ENCODE measurements at regions not wholly inside any gene's neighbourhood (a gene's known extent, or its start where the extent isn't known, plus 50 kb on each side); places are given as distances from the start of the nearest gene placed in this dataset.
"Not testable (repeated sequence)": the region's sequence is repeated elsewhere in the genome, so short reads cannot be mapped to it uniquely, and the experiment has no call there.

GRCh38 chr18:38642711-38643110 lies 1077.1 kb upstream of the CELF4 start:
- no peaks in the 10 kb centered on the region for H3K27me3 ChIP-seq (ENCODE audit: control insufficient read depth, insufficient read depth, low read length, poor library complexity, severe bottlenecking)
- no peak overlapping the region for H3K9ac ChIP-seq (ENCODE audit: extremely low read depth, low read length, poor library complexity, severe bottlenecking)
- no peak overlapping the region for H3K4me3 Mint-ChIP-seq
- no peaks in the 10 kb centered on the region for H3K36me3 ChIP-seq (ENCODE audit: control insufficient read depth, insufficient read depth, low read length)
- DNase-seq = no peak
- TF ChIP-seq, protein P1, sequence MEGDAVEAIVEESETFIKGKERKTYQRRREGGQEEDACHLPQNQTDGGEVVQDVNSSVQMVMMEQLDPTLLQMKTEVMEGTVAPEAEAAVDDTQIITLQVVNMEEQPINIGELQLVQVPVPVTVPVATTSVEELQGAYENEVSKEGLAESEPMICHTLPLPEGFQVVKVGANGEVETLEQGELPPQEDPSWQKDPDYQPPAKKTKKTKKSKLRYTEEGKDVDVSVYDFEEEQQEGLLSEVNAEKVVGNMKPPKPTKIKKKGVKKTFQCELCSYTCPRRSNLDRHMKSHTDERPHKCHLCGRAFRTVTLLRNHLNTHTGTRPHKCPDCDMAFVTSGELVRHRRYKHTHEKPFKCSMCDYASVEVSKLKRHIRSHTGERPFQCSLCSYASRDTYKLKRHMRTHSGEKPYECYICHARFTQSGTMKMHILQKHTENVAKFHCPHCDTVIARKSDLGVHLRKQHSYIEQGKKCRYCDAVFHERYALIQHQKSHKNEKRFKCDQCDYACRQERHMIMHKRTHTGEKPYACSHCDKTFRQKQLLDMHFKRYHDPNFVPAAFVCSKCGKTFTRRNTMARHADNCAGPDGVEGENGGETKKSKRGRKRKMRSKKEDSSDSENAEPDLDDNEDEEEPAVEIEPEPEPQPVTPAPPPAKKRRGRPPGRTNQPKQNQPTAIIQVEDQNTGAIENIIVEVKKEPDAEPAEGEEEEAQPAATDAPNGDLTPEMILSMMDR (conservative IDR thresholded peaks at IDR 0.05) = no peak
- no peaks in the 10 kb centered on the region for H3K4me1 ChIP-seq (ENCODE audit: control insufficient read depth, insufficient read depth, low read length)
- H3K27me3 Mint-ChIP-seq (ENCODE audit: insufficient read depth) = no peaks in the 10 kb centered on the region
- H3K27ac ChIP-seq (ENCODE audit: low read depth, low read length) = no peak overlapping the region
- 92 to 100% methylated on average over 2 to 3 of the region's 3 CpGs for WGBS, 2 experiments (ENCODE audit: insufficient coverage in 1 of 2, insufficient read length in 1 of 2)
- no peak overlapping the region for H3K27ac Mint-ChIP-seq
- no peak overlapping the region for H3K4me3 ChIP-seq (ENCODE audit: low read length)
- peaks cover 29% of the 10 kb centered on the region for H3K9me3 Mint-ChIP-seq
- no peaks in the 10 kb centered on the region for H3K36me3 Mint-ChIP-seq (ENCODE audit: low read depth)
- no peaks in the 10 kb centered on the region for H3K4me1 Mint-ChIP-seq
- peaks cover 19% of the 10 kb centered on the region for H3K9me3 ChIP-seq (ENCODE audit: control insufficient read depth, low read length)

DNA sequence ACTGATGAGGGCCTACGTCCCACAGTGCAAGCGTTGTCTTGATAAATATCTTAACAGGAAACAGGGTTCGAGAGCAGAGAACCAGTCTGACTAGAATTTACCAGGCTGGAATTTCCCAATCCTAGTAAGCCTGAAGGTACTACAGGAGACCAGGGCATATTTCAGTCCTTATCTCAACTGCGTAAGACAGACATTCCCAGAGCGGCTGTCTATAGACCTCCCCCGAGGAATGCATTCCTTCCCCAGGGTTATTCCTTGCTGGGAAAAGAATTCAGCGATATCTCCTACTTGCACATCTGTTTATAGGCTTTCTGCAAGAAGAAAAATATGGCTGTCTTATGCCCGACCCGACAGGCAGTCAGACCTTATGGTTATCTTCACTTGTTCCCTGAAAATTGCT lies 1074.1 kb upstream of the CELF4 start:
- H3K36me3 Mint-ChIP-seq (ENCODE audit: low read depth) = not testable (repeated sequence)
- WGBS, 2 experiments (ENCODE audit: insufficient coverage in 1 of 2, insufficient read length in 1 of 2) = 81 to 92% methylated on average over 5 to 9 of the region's 9 CpGs

DNA sequence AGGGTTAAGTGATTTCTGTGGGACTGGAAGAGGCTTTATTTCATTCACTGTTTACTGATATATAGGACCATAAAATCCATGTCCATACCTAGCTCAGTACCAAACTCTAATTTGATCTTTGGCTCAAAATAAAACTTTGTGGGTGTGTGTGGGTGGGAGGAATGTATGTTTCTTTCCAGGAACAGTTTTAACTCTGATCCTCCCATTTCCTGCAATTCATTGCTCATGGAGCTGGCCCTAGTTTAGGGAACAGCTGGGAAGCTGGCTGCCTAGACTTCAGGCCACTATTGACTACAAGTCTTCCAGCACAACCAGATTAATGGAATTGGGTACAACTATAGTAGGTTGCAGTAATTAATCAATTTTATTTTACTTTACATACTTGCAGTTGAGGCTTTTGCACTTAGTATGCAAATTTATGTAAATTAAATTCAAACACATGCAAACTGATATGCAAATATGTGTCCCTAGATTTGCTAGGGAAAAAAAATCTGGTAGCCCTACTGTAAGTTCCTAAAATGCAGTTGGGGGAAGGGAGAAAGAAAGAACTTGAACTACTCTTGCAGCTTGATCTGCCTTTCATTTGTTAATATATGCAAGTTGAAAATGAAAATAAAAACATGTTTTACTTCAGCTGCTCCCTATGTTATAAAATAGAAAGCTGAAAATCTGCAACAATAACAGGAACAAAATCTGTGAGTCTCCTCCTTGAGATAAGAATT lies 1070.3 kb upstream of the CELF4 start:
- Histone ChIP-seq H3K36me3 (ENCODE audit: control insufficient read depth, insufficient read depth, low read length) (no peaks in the 10 kb centered on the region), H3K9me3 (ENCODE audit: control insufficient read depth, low read length) (peaks cover 19% of the 10 kb centered on the region), H3K27me3 (ENCODE audit: control insufficient read depth, insufficient read depth, low read length, poor library complexity, severe bottlenecking) (no peaks in the 10 kb centered on the region), H3K9ac (ENCODE audit: extremely low read depth, low read length, poor library complexity, severe bottlenecking) (no peak overlapping the region), H3K4me1 (ENCODE audit: control insufficient read depth, insufficient read depth, low read length) (no peaks in the 10 kb centered on the region), H3K4me3 (ENCODE audit: low read length) (no peak overlapping the region), H3K27ac (ENCODE audit: low read depth, low read length) (no peak overlapping the region)
- Mint-ChIP-seq H3K4me3 (no peak overlapping the region), H3K4me1 (no peaks in the 10 kb centered on the region), H3K27me3 (ENCODE audit: insufficient read depth) (no peaks in the 10 kb centered on the region), H3K27ac (no peak overlapping the region), H3K9me3 (peaks cover 29% of the 10 kb centered on the region), H3K36me3 (ENCODE audit: low read depth) (no peaks in the 10 kb centered on the region)
- DNase-seq = no peak
- TF ChIP-seq, protein P1 (conservative IDR thresholded peaks at IDR 0.05) = no peak

More for the DNA sequence above, 1074.1 kb upstream of the CELF4 start:
- H3K36me3 ChIP-seq (ENCODE audit: control insufficient read depth, insufficient read depth, low read length); H3K9ac ChIP-seq (ENCODE audit: extremely low read depth, low read length, poor library complexity, severe bottlenecking); H3K4me1 ChIP-seq (ENCODE audit: control insufficient read depth, insufficient read depth, low read length); H3K4me3 ChIP-seq (ENCODE audit: low read length); H3K27me3 ChIP-seq (ENCODE audit: control insufficient read depth, insufficient read depth, low read length, poor library complexity, severe bottlenecking); H3K4me1 Mint-ChIP-seq; H3K27ac ChIP-seq (ENCODE audit: low read depth, low read length); H3K4me3 Mint-ChIP-seq; H3K27me3 Mint-ChIP-seq (ENCODE audit: insufficient read depth); H3K27ac Mint-ChIP-seq: not testable (repeated sequence)
- peak; percentile 52 for DNase-seq
- peaks cover 19% of the 10 kb centered on the region for H3K9me3 ChIP-seq (ENCODE audit: control insufficient read depth, low read length)
- H3K9me3 Mint-ChIP-seq = peaks cover 29% of the 10 kb centered on the region

GRCh38 chr18:38634117-38634516 lies 1068.5 kb upstream of the CELF4 start:
- H3K4me1 Mint-ChIP-seq = no peaks in the 10 kb centered on the region
- Histone ChIP-seq H3K9me3 (ENCODE audit: control insufficient read depth, low read length) (peaks cover 11% of the 10 kb centered on the region), H3K4me1 (ENCODE audit: control insufficient read depth, insufficient read depth, low read length) (no peaks in the 10 kb centered on the region), H3K4me3 (ENCODE audit: low read length) (no peak overlapping the region), H3K36me3 (ENCODE audit: control insufficient read depth, insufficient read depth, low read length) (no peaks in the 10 kb centered on the region), H3K27me3 (ENCODE audit: control insufficient read depth, insufficient read depth, low read length, poor library complexity, severe bottlenecking) (no peaks in the 10 kb centered on the region), H3K9ac (ENCODE audit: extremely low read depth, low read length, poor library complexity, severe bottlenecking) (no peak overlapping the region), H3K27ac (ENCODE audit: low read depth, low read length) (no peak overlapping the region)
- no peak overlapping the region for H3K27ac Mint-ChIP-seq
- WGBS, 2 experiments (ENCODE audit: insufficient coverage in 1 of 2, insufficient read length in 1 of 2) = 92 to 94% methylated on average over 2 of the region's 2 CpGs
- TF ChIP-seq, protein P1 (conservative IDR thresholded peaks at IDR 0.05) = no peak
- no peaks in the 10 kb centered on the region for H3K27me3 Mint-ChIP-seq (ENCODE audit: insufficient read depth)
- DNase-seq = no peak
- no peak overlapping the region for H3K4me3 Mint-ChIP-seq
- no peaks in the 10 kb centered on the region for H3K36me3 Mint-ChIP-seq (ENCODE audit: low read depth)
- peaks cover 13% of the 10 kb centered on the region for H3K9me3 Mint-ChIP-seq

All from endodermal cell (in vitro differentiated cells).